ENCODE measurements at regions not wholly inside any gene's neighbourhood (a gene's known extent, or its start where the extent isn't known, plus 50 kb on each side); places are given as distances from the start of the nearest gene placed in this dataset.

GRCh38 chr2:515441-516127, 161.6 kb downstream of the TMEM18 start:
- no peak for DNase-seq (ENCODE audit: low read depth in 3 of 3, low spot score in 1 of 3)

- no peak for DNase-seq (ENCODE audit: low read depth in 3 of 3, low spot score in 1 of 3)
These were observed 163.1 kb downstream of the TMEM18 start for GRCh38 chr2:513981-514706.

GRCh38 chr2:510839-511238, 166.4 kb downstream of the TMEM18 start:
- DNase-seq (ENCODE audit: low read depth in 3 of 3, low spot score in 1 of 3): no peak

- DNase-seq (ENCODE audit: low read depth in 3 of 3, low spot score in 1 of 3): no peak
These were observed 167.3 kb downstream of the TMEM18 start for GRCh38 chr2:509888-510287.

- DNase-seq (ENCODE audit: low read depth in 3 of 3, low spot score in 1 of 3): no peak
These were observed 169.1 kb downstream of the TMEM18 start for GRCh38 chr2:508121-508520.

- no peak for DNase-seq (ENCODE audit: low read depth in 3 of 3, low spot score in 1 of 3)
These were observed 170.3 kb downstream of the TMEM18 start for GRCh38 chr2:506866-507265.

- DNase-seq (ENCODE audit: low read depth in 3 of 3, low spot score in 1 of 3): no peak
These were observed 170.8 kb downstream of the TMEM18 start for GRCh38 chr2:506451-506850.

GRCh38 chr2:505941-506340, 171.3 kb downstream of the TMEM18 start:
- DNase-seq (ENCODE audit: low read depth in 3 of 3, low spot score in 1 of 3): no peak

GRCh38 chr2:503288-503999, 173.8 kb downstream of the TMEM18 start:
- DNase-seq (ENCODE audit: low read depth in 3 of 3, low spot score in 1 of 3): no peak

GRCh38 chr2:502831-503230, 174.4 kb downstream of the TMEM18 start:
- no peak for DNase-seq (ENCODE audit: low read depth in 3 of 3, low spot score in 1 of 3)

- no peak for DNase-seq (ENCODE audit: low read depth in 3 of 3, low spot score in 1 of 3)
These were observed 175.5 kb downstream of the TMEM18 start for GRCh38 chr2:501667-502066.

- no peak for DNase-seq (ENCODE audit: low read depth in 3 of 3, low spot score in 1 of 3)
These were observed 176.1 kb downstream of the TMEM18 start for GRCh38 chr2:501130-501529.

- no peak for DNase-seq (ENCODE audit: low read depth in 3 of 3, low spot score in 1 of 3)
These were observed 177.5 kb downstream of the TMEM18 start for GRCh38 chr2:499726-500125.

- no peak for DNase-seq (ENCODE audit: low read depth in 3 of 3, low spot score in 1 of 3)
These were observed 178.6 kb downstream of the TMEM18 start for GRCh38 chr2:498493-499178.

- DNase-seq (ENCODE audit: low read depth in 3 of 3, low spot score in 1 of 3): no peak
These were observed 179.3 kb downstream of the TMEM18 start for GRCh38 chr2:497770-498492.

GRCh38 chr2:496729-497128, 180.5 kb downstream of the TMEM18 start:
- DNase-seq (ENCODE audit: low read depth in 3 of 3, low spot score in 1 of 3): no peak

GRCh38 chr2:495745-496275, 181.4 kb downstream of the TMEM18 start:
- no peak for DNase-seq (ENCODE audit: low read depth in 3 of 3, low spot score in 1 of 3)

GRCh38 chr2:494853-495252, 182.4 kb downstream of the TMEM18 start:
- no peak for DNase-seq (ENCODE audit: low read depth in 3 of 3, low spot score in 1 of 3)

GRCh38 chr2:493228-493627, 184.0 kb downstream of the TMEM18 start:
- DNase-seq (ENCODE audit: low read depth in 3 of 3, low spot score in 1 of 3): no peak

GRCh38 chr2:492178-492577, 185.0 kb downstream of the TMEM18 start:
- DNase-seq (ENCODE audit: low read depth in 3 of 3, low spot score in 1 of 3): no peak

- DNase-seq (ENCODE audit: low read depth in 3 of 3, low spot score in 1 of 3): no peak
These were observed 187.4 kb downstream of the TMEM18 start for GRCh38 chr2:489838-490237.

All from stimulated activated CD4-positive, alpha-beta T cell treated with anti-CD3 and anti-CD28 coated beads, TNF-alpha, amount 100 ng/mL, for 1 hour (primary cell).